GM12878 (cell line): ENCODE measurements at regions not wholly inside any gene's neighbourhood (a gene's known extent, or its start where the extent isn't known, plus 50 kb on each side); places are given as distances from the start of the nearest gene placed in this dataset.

Experiments used
- ATAC-seq: fragments of 200-7000 bp; cut with Tn5 transposase; 3 replicates; pipeline ENCODE4 v1.9.1; 2020; ENCODE audit warnings: mild to moderate bottlenecking, moderate library complexity
- BruUV-seq: library from RNA; stranded (reverse); fragments of 400-500 nt; replicated peaks from 2 replicates; lab custom pipeline; 2021; lab: Mats Ljungman, UMichigan
- CTCF ChIA-PET: fragments of 300-600 bp; sonication (Branson Sonifier 250); formaldehyde crosslinking; extraction: SDS; loops from one replicate; lab custom pipeline; 2021; ENCODE audit warnings: inconsistent platforms; lab: Yijun Ruan, JAX
- POLR2A ChIA-PET: fragments of 350-600 bp; formaldehyde crosslinking; extraction: SDS; loops from one replicate; lab custom pipeline; 2021; ENCODE audit warnings: inconsistent platforms; lab: Charles Lee
- RAD21 ChIA-PET: fragments of 300-600 bp; sonication (Branson Sonifier 250); formaldehyde crosslinking; loops from one replicate; lab custom pipeline; 2023; ENCODE audit warnings: antibody characterized with exemption; ENCODE audit not compliant: unreplicated experiment; lab: Charles Lee
- SMC1A ChIA-PET: fragments of 300-600 bp; sonication (Branson Sonifier 250); formaldehyde crosslinking; loops from one replicate; lab custom pipeline; 2023; ENCODE audit not compliant: unreplicated experiment, uncharacterized antibody; lab: Charles Lee
- DNase-seq: peaks from one replicate; pipeline ENCODE4 v3.0.0-alpha.2; 2011; ENCODE audit warnings: low read depth, low spot score
- FAIRE-seq: peaks from 3 replicates; lab custom pipeline; 2011; peaks lifted over from hg19 to GRCh38; lab: Jason Lieb, UNC
- H2AFZ ChIP-seq: 2 replicates; pipeline ENCODE4 v1.6.0; 2011; ENCODE audit warnings: low read depth, low read length, control low read depth; ENCODE audit not compliant: control insufficient read depth
- H3K27ac ChIP-seq: 2 replicates; pipeline ENCODE4 v1.5.1; 2011; ENCODE audit warnings: control low read depth; ENCODE audit not compliant: control insufficient read depth, insufficient read depth
- H3K27me3 ChIP-seq, 2 experiments: replicated peaks in 1 of 2; 2 replicates each; pipeline versions ENCODE4 v1.6.0 to v1.6.1; 2011; ENCODE audit warnings: low read length in 1 of 2; ENCODE audit not compliant: control insufficient read depth in 2 of 2, insufficient read depth in 2 of 2
- H3K36me3 ChIP-seq, 2 experiments: 2 replicates each; pipeline ENCODE4 v1.5.1; 2011; ENCODE audit warnings: low read length in 1 of 2; ENCODE audit not compliant: control insufficient read depth in 2 of 2, insufficient read depth in 2 of 2
- H3K4me1 ChIP-seq: 2 replicates; pipeline ENCODE4 v1.6.1; 2011; ENCODE audit warnings: mild to moderate bottlenecking, low read length, moderate library complexity, mixed read lengths; ENCODE audit not compliant: control insufficient read depth, insufficient read depth
- H3K4me2 ChIP-seq: 2 replicates; pipeline ENCODE4 v1.6.0; 2011; ENCODE audit warnings: control low read depth; ENCODE audit not compliant: control insufficient read depth, insufficient read depth
- H3K4me3 ChIP-seq: fragments of 200-600 bp; sonication (generic); 2 replicates; pipeline ENCODE4 v1.5.1; 2016
- H3K79me2 ChIP-seq: 2 replicates; pipeline ENCODE4 v1.6.0; 2011; ENCODE audit warnings: low read length; ENCODE audit not compliant: control insufficient read depth, insufficient read depth
- H3K9ac ChIP-seq: 2 replicates; pipeline ENCODE4 v1.8.0; 2011; ENCODE audit warnings: low read length, control low read depth, mixed read lengths; ENCODE audit not compliant: control insufficient read depth, insufficient read depth
- H3K9me3 ChIP-seq: replicated peaks from 3 replicates; pipeline ENCODE4 v1.5.1; 2011; ENCODE audit warnings: mild to moderate bottlenecking, low read length; ENCODE audit not compliant: control insufficient read depth, insufficient read depth
- H4K20me1 ChIP-seq: 2 replicates; pipeline ENCODE4 v1.6.0; 2011; ENCODE audit not compliant: control insufficient read depth, insufficient read depth
- ATF7 ChIP-seq: fragments of 450-650 bp; IDR thresholded peaks from 2 replicates; pipeline ENCODE4 v1.6.1; 2016; ENCODE audit warnings: low read depth, mild to moderate bottlenecking
- MLLT1 ChIP-seq: fragments of 450-650 bp; IDR thresholded peaks from 2 replicates; pipeline ENCODE4 v1.6.1; 2016; ENCODE audit warnings: mild to moderate bottlenecking
- MYC ChIP-seq: IDR thresholded peaks from 2 replicates; pipeline ENCODE4 v1.6.1; 2011; ENCODE audit warnings: mild to moderate bottlenecking, low read length, moderate library complexity, inconsistent platforms; ENCODE audit not compliant: insufficient read depth, insufficient replicate concordance, insufficient read length, severe bottlenecking
- POLR2A ChIP-seq: IDR thresholded peaks from 2 replicates; pipeline ENCODE4 v1.6.1; 2011; ENCODE audit warnings: low read depth, mild to moderate bottlenecking, low read length
- POU2F2 ChIP-seq: IDR thresholded peaks from 3 replicates; pipeline ENCODE4 v1.6.1; 2011; ENCODE audit warnings: low read depth, mild to moderate bottlenecking, low read length, borderline replicate concordance
- SUZ12 ChIP-seq: fragments of 200-600 bp; sonication (generic); IDR thresholded peaks from one replicate; pipeline ENCODE4 v1.6.1; 2018; ENCODE audit warnings: antibody characterized with exemption, mild to moderate bottlenecking; ENCODE audit not compliant: unreplicated experiment
- USF1 ChIP-seq: IDR thresholded peaks from 2 replicates; pipeline ENCODE4 v1.6.1; 2011; ENCODE audit warnings: borderline replicate concordance, low read depth, mild to moderate bottlenecking, moderate library complexity, mixed read lengths, low read length; ENCODE audit not compliant: insufficient read depth; ENCODE audit errors: extremely low read length
- WGBS: methylation state at CpG from one replicate; pipeline ENCODE4 v1.1.6; 2016; ENCODE audit warnings: low lambda C conversion rate; ENCODE audit not compliant: insufficient replicate concordance, insufficient coverage; ENCODE audit errors: missing lambda C conversion rate; 5-methylcytosine and 5-hydroxymethylcytosine counted together
- in situ Hi-C: fragments of 300-500 bp; cut with MboI; formaldehyde crosslinking; loops from 9 replicates; pipeline ENCODE4 v1.14.3; 2018; ENCODE audit warnings: mixed read lengths
- intact Hi-C: fragments of 100-400 bp; cut with micrococcal nuclease; formaldehyde crosslinking; loops from one replicate; pipeline ENCODE4 v1.14.2; 2022; ENCODE audit not compliant: unreplicated experiment

- no peak for TF ChIP-seq SUZ12
- TF ChIP-seq POU2F2: no peak
- TF ChIP-seq ATF7: no peak
- no peak for TF ChIP-seq USF1
- TF ChIP-seq POLR2A: no peak
- TF ChIP-seq MYC: no peak
- TF ChIP-seq MLLT1: no peak
- ChIA-PET RAD21 (no interaction called here), SMC1A (interaction anchor here (0.6 kb wide), 1 partner anchor 9 kb away, joined by 3 read pairs; no protein-coding TSS in a partner anchor), POLR2A (no interaction called here), CTCF (no interaction called here)
- FAIRE-seq (no peak), DNase-seq (no peak), ATAC-seq (no peak)
- no peaks in the 10 kb centered on the region for H3K36me3 ChIP-seq
- H3K4me3 ChIP-seq: no peak overlapping the region
- intact Hi-C loops: no loop called here
- H3K4me1 ChIP-seq: no peaks in the 10 kb centered on the region
- 82% methylated on average over 4 of the region's 4 CpGs for WGBS
- no peaks in the 10 kb centered on the region; a peak in 1 of 4 replicates for H3K27me3 ChIP-seq
- no TSS peak for BruUV-seq
- in situ Hi-C loops: no loop called here
- H3K27ac ChIP-seq: no peak overlapping the region
- H4K20me1 ChIP-seq: no peaks in the 10 kb centered on the region
- no peaks in the 10 kb centered on the region for H3K79me2 ChIP-seq
- H3K9ac ChIP-seq: no peak overlapping the region
- H3K9me3 ChIP-seq: no peaks in the 10 kb centered on the region
- H3K4me2 ChIP-seq: no peak overlapping the region
- no peak overlapping the region for H2AFZ ChIP-seq
Observed at GRCh38 chr14:36005670-36006069, 170.9 kb downstream of the PTCSC3 start.
